ENCODE measurements at regions not wholly inside any gene's neighbourhood (a gene's known extent, or its start where the extent isn't known, plus 50 kb on each side); places are given as distances from the start of the nearest gene placed in this dataset.
"Not testable (repeated sequence)": the region's sequence is repeated elsewhere in the genome, so short reads cannot be mapped to it uniquely, and the experiment has no call there.

GRCh38 chr14:100007254-100007653 lies 58.0 kb upstream of the EVL start:
- H3K27ac ChIP-seq (ENCODE audit: low read depth in 1 of 2, low read length in 1 of 2) = no peak overlapping the region
- WGBS, 2 donors = 25 to 73% methylated on average over 1 of the region's 1 CpG

GRCh38 chr14:100009802-100010201 lies 55.4 kb upstream of the EVL start:
- not testable (repeated sequence) for H3K9ac ChIP-seq (ENCODE audit: insufficient read depth in 1 of 2, low read length in 2 of 2); H3K27me3 ChIP-seq (ENCODE audit: control insufficient read depth in 3 of 3, insufficient read depth in 3 of 3, low read length in 2 of 3); ATAC-seq (ENCODE audit: insufficient read depth, low FRiP score); H3K9me3 ChIP-seq (ENCODE audit: control insufficient read depth in 4 of 4, insufficient read depth in 3 of 4, low read length in 3 of 4); H3K4me3 ChIP-seq; H3K36me3 ChIP-seq (ENCODE audit: control insufficient read depth in 4 of 4, insufficient read depth in 4 of 4, low read length in 4 of 4); DNase-seq
- WGBS, 2 donors = 52 to 59% methylated on average over 2 of the region's 2 CpGs
- Histone ChIP-seq H3K4me1 (ENCODE audit: control insufficient read depth in 5 of 5, insufficient read depth in 5 of 5, low read length in 5 of 5) (peaks cover 0 to 31% (median 12%) of the 10 kb centered on the region in 5 donors), H3K27ac (ENCODE audit: low read depth in 1 of 2, low read length in 1 of 2) (peak overlapping the region in 1 of 2 donors; percentile 21)

More at GRCh38 chr14:100007254-100007653, 58.0 kb upstream of the EVL start:
- no peak overlapping the region for H3K9ac ChIP-seq (ENCODE audit: insufficient read depth in 1 of 2, low read length in 2 of 2)
- no peak for DNase-seq
- no peaks in the 10 kb centered on the region for H3K9me3 ChIP-seq (ENCODE audit: control insufficient read depth in 4 of 4, insufficient read depth in 3 of 4, low read length in 3 of 4)
- TF ChIP-seq CTCF (IDR thresholded peaks at IDR 0.05; ENCODE audit: control extremely low read depth, extremely low read depth) = no peak
- H3K4me3 ChIP-seq = no peak overlapping the region
- peaks cover 0 to 15% (median 6%) of the 10 kb centered on the region in 5 donors for H3K4me1 ChIP-seq (ENCODE audit: control insufficient read depth in 5 of 5, insufficient read depth in 5 of 5, low read length in 5 of 5)
- ATAC-seq (ENCODE audit: insufficient read depth, low FRiP score) = no peak
- no peaks in the 10 kb centered on the region for H3K27me3 ChIP-seq (ENCODE audit: control insufficient read depth in 3 of 3, insufficient read depth in 3 of 3, low read length in 2 of 3)
- H3K36me3 ChIP-seq (ENCODE audit: control insufficient read depth in 4 of 4, insufficient read depth in 4 of 4, low read length in 4 of 4) = no peaks in the 10 kb centered on the region

GRCh38 chr14:100010679-100011078 lies 54.5 kb upstream of the EVL start:
- peaks cover 0 to 39% (median 16%) of the 10 kb centered on the region in 5 donors for H3K4me1 ChIP-seq (ENCODE audit: control insufficient read depth in 5 of 5, insufficient read depth in 5 of 5, low read length in 5 of 5)
- H3K4me3 ChIP-seq = no peak overlapping the region
- no peak overlapping the region for H3K9ac ChIP-seq (ENCODE audit: insufficient read depth in 1 of 2, low read length in 2 of 2)
- H3K36me3 ChIP-seq (ENCODE audit: control insufficient read depth in 4 of 4, insufficient read depth in 4 of 4, low read length in 4 of 4) = no peaks in the 10 kb centered on the region
- no peaks in the 10 kb centered on the region for H3K9me3 ChIP-seq (ENCODE audit: control insufficient read depth in 4 of 4, insufficient read depth in 3 of 4, low read length in 3 of 4)
- no peak overlapping the region for H3K27ac ChIP-seq (ENCODE audit: low read depth in 1 of 2, low read length in 1 of 2)
- DNase-seq = no peak
- no peak for TF ChIP-seq CTCF (IDR thresholded peaks at IDR 0.05; ENCODE audit: control extremely low read depth, extremely low read depth)
- WGBS, 2 donors = 74 to 85% methylated on average over 4 of the region's 4 CpGs
- no peaks in the 10 kb centered on the region for H3K27me3 ChIP-seq (ENCODE audit: control insufficient read depth in 3 of 3, insufficient read depth in 3 of 3, low read length in 2 of 3)
- ATAC-seq (ENCODE audit: insufficient read depth, low FRiP score) = no peak

GRCh38 chr14:100011628-100012325 lies 53.4 kb upstream of the EVL start:
- H3K27ac ChIP-seq (ENCODE audit: low read depth in 1 of 2, low read length in 1 of 2) = no peak overlapping the region
- DNase-seq (no peak), ATAC-seq (ENCODE audit: insufficient read depth, low FRiP score) (no peak)
- peaks cover 0 to 42% (median 19%) of the 10 kb centered on the region in 5 donors for H3K4me1 ChIP-seq (ENCODE audit: control insufficient read depth in 5 of 5, insufficient read depth in 5 of 5, low read length in 5 of 5)
- H3K9ac ChIP-seq (ENCODE audit: insufficient read depth in 1 of 2, low read length in 2 of 2) = no peak overlapping the region
- no peaks in the 10 kb centered on the region for H3K27me3 ChIP-seq (ENCODE audit: control insufficient read depth in 3 of 3, insufficient read depth in 3 of 3, low read length in 2 of 3)
- TF ChIP-seq CTCF (IDR thresholded peaks at IDR 0.05; ENCODE audit: control extremely low read depth, extremely low read depth) = no peak
- no peaks in the 10 kb centered on the region for H3K36me3 ChIP-seq (ENCODE audit: control insufficient read depth in 4 of 4, insufficient read depth in 4 of 4, low read length in 4 of 4)
- H3K4me3 ChIP-seq = no peak overlapping the region
- H3K9me3 ChIP-seq (ENCODE audit: control insufficient read depth in 4 of 4, insufficient read depth in 3 of 4, low read length in 3 of 4) = no peaks in the 10 kb centered on the region
- WGBS, 2 donors = 77 to 88% methylated on average over 3 of the region's 3 CpGs
